ENCODE measurements at regions not wholly inside any gene's neighbourhood (a gene's known extent, or its start where the extent isn't known, plus 50 kb on each side); places are given as distances from the start of the nearest gene placed in this dataset.

GRCh38 chr17:70447588-70447987 lies 278.3 kb downstream of the KCNJ2 start:
- TF ChIP-seq CTCF (IDR thresholded peaks at IDR 0.05; ENCODE audit: extremely low read depth in 1 of 2, insufficient read depth in 1 of 2, low read depth in 1 of 2, low read length in 2 of 2) = no peak
- TF ChIP-seq POLR2A (IDR thresholded peaks at IDR 0.05; ENCODE audit: low read depth, low read length) = no peak
- no peak for TF ChIP-seq EZH2 (IDR thresholded peaks at IDR 0.05; ENCODE audit: borderline replicate concordance, low read depth, low read length, severe bottlenecking)
- TF ChIP-seq POLR2AphosphoS5 (IDR thresholded peaks at IDR 0.05; ENCODE audit: insufficient read depth, low read depth, low read length) = no peak
- TF ChIP-seq JUN (IDR thresholded peaks at IDR 0.05; ENCODE audit: borderline replicate concordance, insufficient read depth, insufficient read length, low read depth) = no peak
- TF ChIP-seq, protein P1, sequence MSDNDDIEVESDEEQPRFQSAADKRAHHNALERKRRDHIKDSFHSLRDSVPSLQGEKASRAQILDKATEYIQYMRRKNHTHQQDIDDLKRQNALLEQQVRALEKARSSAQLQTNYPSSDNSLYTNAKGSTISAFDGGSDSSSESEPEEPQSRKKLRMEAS (IDR thresholded peaks at IDR 0.05; ENCODE audit: insufficient read depth, insufficient read length) = no peak
- TF ChIP-seq MYC (IDR thresholded peaks at IDR 0.05; ENCODE audit: low read depth, low read length) = no peak

All from endothelial cell of umbilical vein (primary cell).